HepG2 (cell line): ENCODE measurements at regions not wholly inside any gene's neighbourhood (a gene's known extent, or its start where the extent isn't known, plus 50 kb on each side); places are given as distances from the start of the nearest gene placed in this dataset.

Source experiments
- FOSL1 ChIP-seq: sonication (generic); formaldehyde crosslinking; IDR thresholded peaks from 2 replicates; pipeline ENCODE4 v1.9.0; 2021; ENCODE audit warnings: missing genetic modification reagents, borderline replicate concordance
- RBM22 ChIP-seq: fragments of 200-400 bp; formaldehyde crosslinking; optimal IDR thresholded peaks from 2 replicates; pipeline ENCODE3; 2017; ENCODE audit warnings: mild to moderate bottlenecking, low read length, moderate library complexity

DNA sequence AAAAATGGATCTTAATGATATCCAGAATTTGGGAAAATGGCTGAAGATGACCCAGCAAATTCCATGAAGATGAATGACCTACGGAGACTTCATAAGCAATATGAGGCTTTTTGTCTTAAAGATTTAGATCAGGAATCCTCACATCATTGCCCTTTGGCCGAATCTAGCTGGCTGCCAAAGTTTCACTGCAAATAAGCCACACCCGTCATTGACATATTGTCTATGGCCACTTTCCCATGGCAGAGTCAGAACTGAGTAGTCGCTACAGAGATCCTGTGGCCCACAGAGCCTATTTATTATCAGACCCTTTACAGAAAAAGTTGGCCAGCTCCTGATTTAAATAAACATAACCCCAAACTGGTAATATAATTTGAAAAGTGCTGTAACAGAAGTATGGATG is 307.4 kb upstream of the RARB start:
- TF ChIP-seq RBM22 (no peak), FOSL1 (CRISPR knock-in tag) (no peak)
